ENCODE measurements at regions not wholly inside any gene's neighbourhood (a gene's known extent, or its start where the extent isn't known, plus 50 kb on each side); places are given as distances from the start of the nearest gene placed in this dataset.

GRCh38 chr15:25596644-25597562, 158.1 kb upstream of the UBE3A start:
- H3K9me2 ChIP-seq (replicated peaks; ENCODE audit: insufficient read depth, low read length): no peaks in the 10 kb centered on the region
- H3K36me3 ChIP-seq (ENCODE audit: low read length): no peaks in the 10 kb centered on the region
- H3K27me3 ChIP-seq (ENCODE audit: low read length): no peaks in the 10 kb centered on the region
- no peaks in the 10 kb centered on the region for H3K9me3 ChIP-seq (ENCODE audit: insufficient read depth, low read length)
- no peaks in the 10 kb centered on the region for H4K20me1 ChIP-seq (ENCODE audit: low read depth, low read length)
- H3K4me2 ChIP-seq (ENCODE audit: low read depth, low read length, poor library complexity, severe bottlenecking): no peak overlapping the region
- no peak overlapping the region for H3K9ac ChIP-seq (ENCODE audit: low read length)
- H3K79me2 ChIP-seq (ENCODE audit: insufficient read depth, low read length): no peaks in the 10 kb centered on the region
- TF ChIP-seq, protein P1, sequence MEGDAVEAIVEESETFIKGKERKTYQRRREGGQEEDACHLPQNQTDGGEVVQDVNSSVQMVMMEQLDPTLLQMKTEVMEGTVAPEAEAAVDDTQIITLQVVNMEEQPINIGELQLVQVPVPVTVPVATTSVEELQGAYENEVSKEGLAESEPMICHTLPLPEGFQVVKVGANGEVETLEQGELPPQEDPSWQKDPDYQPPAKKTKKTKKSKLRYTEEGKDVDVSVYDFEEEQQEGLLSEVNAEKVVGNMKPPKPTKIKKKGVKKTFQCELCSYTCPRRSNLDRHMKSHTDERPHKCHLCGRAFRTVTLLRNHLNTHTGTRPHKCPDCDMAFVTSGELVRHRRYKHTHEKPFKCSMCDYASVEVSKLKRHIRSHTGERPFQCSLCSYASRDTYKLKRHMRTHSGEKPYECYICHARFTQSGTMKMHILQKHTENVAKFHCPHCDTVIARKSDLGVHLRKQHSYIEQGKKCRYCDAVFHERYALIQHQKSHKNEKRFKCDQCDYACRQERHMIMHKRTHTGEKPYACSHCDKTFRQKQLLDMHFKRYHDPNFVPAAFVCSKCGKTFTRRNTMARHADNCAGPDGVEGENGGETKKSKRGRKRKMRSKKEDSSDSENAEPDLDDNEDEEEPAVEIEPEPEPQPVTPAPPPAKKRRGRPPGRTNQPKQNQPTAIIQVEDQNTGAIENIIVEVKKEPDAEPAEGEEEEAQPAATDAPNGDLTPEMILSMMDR (IDR thresholded peaks at IDR 0.05; ENCODE audit: insufficient read depth, low read length, poor library complexity, severe bottlenecking): no peak
- TF ChIP-seq EZH2phosphoT487 (conservative IDR thresholded peaks at IDR 0.05; ENCODE audit: low read length): no peak
- H3K4me3 ChIP-seq (ENCODE audit: insufficient read depth, low read length, poor library complexity, severe bottlenecking): no peak overlapping the region
- H3K27ac ChIP-seq (ENCODE audit: low read depth, low read length): no peak overlapping the region
- no peak overlapping the region for H2AFZ ChIP-seq (ENCODE audit: low read depth, low read length, severe bottlenecking)
- no peaks in the 10 kb centered on the region for H3F3A ChIP-seq (ENCODE audit: insufficient read depth)

DNA sequence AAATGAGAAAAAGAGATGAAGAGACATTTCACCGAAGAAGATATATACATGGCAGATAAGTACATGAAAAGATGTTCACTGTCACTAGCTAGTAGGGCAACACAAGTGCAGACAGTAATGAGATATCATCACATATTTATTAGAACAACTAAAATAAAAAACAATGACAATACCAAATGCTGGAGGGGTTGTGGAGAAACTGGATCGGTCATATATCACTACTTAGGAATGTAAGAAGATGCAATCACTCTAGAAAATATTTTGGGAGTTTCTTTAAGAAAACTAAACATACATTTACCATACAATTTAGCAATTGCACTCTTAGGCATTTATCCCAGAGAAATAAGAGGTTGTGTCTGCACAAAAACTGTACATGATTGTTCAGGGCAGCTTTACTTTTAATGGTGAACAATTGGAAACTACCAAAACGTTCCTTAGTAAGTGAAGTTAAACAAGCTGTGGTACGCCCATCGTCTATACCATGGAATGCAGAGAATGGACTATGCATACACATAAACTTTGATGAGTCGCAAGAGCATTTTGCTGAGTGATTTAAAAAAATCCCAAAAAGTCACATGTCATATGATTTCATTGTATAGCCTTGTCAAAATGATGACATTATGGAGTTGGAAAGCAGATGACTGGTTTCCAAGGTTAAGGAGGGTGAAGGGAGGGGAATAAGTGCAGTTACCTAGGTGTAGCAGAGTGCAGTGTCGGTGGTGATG, 149.0 kb upstream of the UBE3A start:
- H2AFZ ChIP-seq (ENCODE audit: low read depth, low read length, severe bottlenecking): no peak overlapping the region
- no peak overlapping the region for H3K27ac ChIP-seq (ENCODE audit: low read depth, low read length)
- TF ChIP-seq EZH2phosphoT487 (conservative IDR thresholded peaks at IDR 0.05; ENCODE audit: low read length): no peak
- TF ChIP-seq, protein P1 (IDR thresholded peaks at IDR 0.05; ENCODE audit: insufficient read depth, low read length, poor library complexity, severe bottlenecking): no peak
- H4K20me1 ChIP-seq (ENCODE audit: low read depth, low read length): no peaks in the 10 kb centered on the region
- H3K79me2 ChIP-seq (ENCODE audit: insufficient read depth, low read length): no peaks in the 10 kb centered on the region
- no peaks in the 10 kb centered on the region for H3K9me2 ChIP-seq (replicated peaks; ENCODE audit: insufficient read depth, low read length)
- no peak overlapping the region for H3K4me2 ChIP-seq (ENCODE audit: low read depth, low read length, poor library complexity, severe bottlenecking)
- H3K4me3 ChIP-seq (ENCODE audit: insufficient read depth, low read length, poor library complexity, severe bottlenecking): no peak overlapping the region
- no peak overlapping the region for H3K9ac ChIP-seq (ENCODE audit: low read length)
- no peaks in the 10 kb centered on the region for H3K27me3 ChIP-seq (ENCODE audit: low read length)
- no peaks in the 10 kb centered on the region for H3F3A ChIP-seq (ENCODE audit: insufficient read depth)
- no peaks in the 10 kb centered on the region for H3K36me3 ChIP-seq (ENCODE audit: low read length)
- H3K9me3 ChIP-seq (ENCODE audit: insufficient read depth, low read length): no peaks in the 10 kb centered on the region

GRCh38 chr15:25582886-25583285, 144.1 kb upstream of the UBE3A start:
- Histone ChIP-seq H3K27me3 (ENCODE audit: low read length) (no peaks in the 10 kb centered on the region), H3K79me2 (ENCODE audit: insufficient read depth, low read length) (no peaks in the 10 kb centered on the region), H3F3A (ENCODE audit: insufficient read depth) (no peaks in the 10 kb centered on the region), H3K9me2 (replicated peaks; ENCODE audit: insufficient read depth, low read length) (no peaks in the 10 kb centered on the region), H3K9me3 (ENCODE audit: insufficient read depth, low read length) (no peaks in the 10 kb centered on the region), H3K9ac (ENCODE audit: low read length) (no peak overlapping the region), H3K36me3 (ENCODE audit: low read length) (no peaks in the 10 kb centered on the region), H4K20me1 (ENCODE audit: low read depth, low read length) (no peaks in the 10 kb centered on the region), H2AFZ (ENCODE audit: low read depth, low read length, severe bottlenecking) (no peak overlapping the region), H3K4me2 (ENCODE audit: low read depth, low read length, poor library complexity, severe bottlenecking) (no peak overlapping the region), H3K27ac (ENCODE audit: low read depth, low read length) (no peak overlapping the region), H3K4me3 (ENCODE audit: insufficient read depth, low read length, poor library complexity, severe bottlenecking) (no peak overlapping the region)
- TF ChIP-seq, protein P1 (IDR thresholded peaks at IDR 0.05; ENCODE audit: insufficient read depth, low read length, poor library complexity, severe bottlenecking): no peak
- no peak for TF ChIP-seq EZH2phosphoT487 (conservative IDR thresholded peaks at IDR 0.05; ENCODE audit: low read length)

Data from SU-DHL-6 (cell line).